ENCODE measurements at regions not wholly inside any gene's neighbourhood (a gene's known extent, or its start where the extent isn't known, plus 50 kb on each side); places are given as distances from the start of the nearest gene placed in this dataset.
A peak's percentile ranks its signal among the peaks of the same experiment; 100 is the strongest.

DNA sequence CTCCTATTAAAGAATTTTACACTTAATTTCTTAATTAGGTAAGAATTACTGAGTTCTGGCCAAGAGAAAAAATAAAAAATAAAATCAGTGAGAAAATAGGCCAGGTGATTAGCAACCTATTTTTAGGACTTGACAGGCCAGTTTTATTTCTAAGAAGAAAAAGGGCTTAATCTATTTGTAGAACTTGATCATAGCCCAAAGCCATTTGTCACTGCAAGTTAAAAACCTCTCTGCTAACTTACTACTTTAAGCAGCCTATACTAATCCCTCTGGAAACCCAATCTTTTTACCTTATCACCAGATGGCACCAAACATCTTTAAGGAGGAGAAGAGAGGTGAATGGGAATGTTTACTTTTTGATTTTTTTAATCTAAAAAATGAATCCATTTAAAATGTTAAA is 222.1 kb upstream of the RHOBTB1 start:
- peaks cover 0 to 4% of the 10 kb centered on the region in 2 donors for H3K4me1 ChIP-seq
- no peak for ATAC-seq
- H3K4me3 ChIP-seq: no peak overlapping the region
- peaks cover 0 to 2% of the 10 kb centered on the region in 2 donors for H3K9me3 ChIP-seq
- no peak for DNase-seq
- H3K36me3 ChIP-seq: no peaks in the 10 kb centered on the region
- intact Hi-C loops (cut with DNase I): no loop called here
- TF ChIP-seq, protein P1, sequence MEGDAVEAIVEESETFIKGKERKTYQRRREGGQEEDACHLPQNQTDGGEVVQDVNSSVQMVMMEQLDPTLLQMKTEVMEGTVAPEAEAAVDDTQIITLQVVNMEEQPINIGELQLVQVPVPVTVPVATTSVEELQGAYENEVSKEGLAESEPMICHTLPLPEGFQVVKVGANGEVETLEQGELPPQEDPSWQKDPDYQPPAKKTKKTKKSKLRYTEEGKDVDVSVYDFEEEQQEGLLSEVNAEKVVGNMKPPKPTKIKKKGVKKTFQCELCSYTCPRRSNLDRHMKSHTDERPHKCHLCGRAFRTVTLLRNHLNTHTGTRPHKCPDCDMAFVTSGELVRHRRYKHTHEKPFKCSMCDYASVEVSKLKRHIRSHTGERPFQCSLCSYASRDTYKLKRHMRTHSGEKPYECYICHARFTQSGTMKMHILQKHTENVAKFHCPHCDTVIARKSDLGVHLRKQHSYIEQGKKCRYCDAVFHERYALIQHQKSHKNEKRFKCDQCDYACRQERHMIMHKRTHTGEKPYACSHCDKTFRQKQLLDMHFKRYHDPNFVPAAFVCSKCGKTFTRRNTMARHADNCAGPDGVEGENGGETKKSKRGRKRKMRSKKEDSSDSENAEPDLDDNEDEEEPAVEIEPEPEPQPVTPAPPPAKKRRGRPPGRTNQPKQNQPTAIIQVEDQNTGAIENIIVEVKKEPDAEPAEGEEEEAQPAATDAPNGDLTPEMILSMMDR (IDR thresholded peaks at IDR 0.05): no peak
- no peak overlapping the region for H3K27ac ChIP-seq
- no peaks in the 10 kb centered on the region for H3K27me3 ChIP-seq

DNA sequence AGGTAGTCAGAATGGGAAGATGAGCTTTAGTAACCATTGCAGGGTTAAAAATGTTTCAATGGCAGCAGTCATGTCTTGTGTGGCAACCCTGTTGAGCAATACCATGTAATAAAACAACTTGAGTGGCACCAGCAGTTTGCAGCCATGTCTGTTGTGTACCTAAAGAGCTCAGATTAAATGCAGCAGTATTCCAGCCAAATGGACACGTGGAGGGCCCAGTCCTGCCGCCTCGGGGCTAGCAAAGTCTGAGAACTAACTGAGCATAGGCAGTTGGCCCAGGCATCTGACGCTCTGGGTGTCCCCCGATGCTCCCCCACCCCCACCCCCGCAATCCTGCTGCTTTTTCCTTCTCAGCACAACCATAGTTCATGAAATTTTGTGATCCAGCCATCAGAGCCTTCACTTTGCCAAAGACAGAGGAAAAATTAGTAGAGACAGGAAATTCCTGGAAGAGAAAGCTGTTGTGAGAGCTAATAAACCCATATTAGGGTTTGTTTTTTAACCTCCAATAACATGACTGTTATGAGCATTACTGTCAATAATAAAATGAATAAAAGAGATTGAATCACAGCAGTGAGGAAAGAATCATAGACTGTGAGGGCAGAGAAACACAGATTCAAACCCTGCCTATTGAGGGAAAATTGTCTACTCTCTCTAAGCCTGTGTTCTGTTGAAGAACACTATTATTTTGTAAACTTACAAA is 220.6 kb upstream of the RHOBTB1 start:
- ATAC-seq (peak; percentile 79), DNase-seq (peak in 3 of 4 donors; percentile 32 to 34 (median 33))

DNA sequence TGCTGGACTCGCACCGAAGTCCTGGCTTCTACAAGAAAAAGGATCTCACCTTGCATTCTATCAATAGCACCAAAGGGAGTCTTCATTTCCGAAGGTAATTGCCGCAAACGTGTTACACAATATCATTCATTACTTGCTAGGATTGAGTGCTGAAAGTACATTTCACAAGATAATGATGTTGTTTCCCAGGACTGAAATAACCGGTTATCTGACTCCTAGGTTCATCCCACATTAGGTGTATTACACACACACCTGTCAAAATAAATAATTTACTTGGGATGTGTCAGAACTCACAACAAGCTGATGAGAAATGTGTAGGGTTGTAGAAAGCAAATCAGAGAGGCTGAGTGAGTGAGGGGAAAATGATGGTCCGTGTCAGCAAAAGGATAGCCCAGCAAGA is 219.4 kb upstream of the RHOBTB1 start:
- Histone ChIP-seq H3K4me1 (peaks cover 0 to 4% of the 10 kb centered on the region in 2 donors), H3K4me3 (no peak overlapping the region), H3K9me3 (peaks cover 0 to 2% of the 10 kb centered on the region in 2 donors), H3K27me3 (no peaks in the 10 kb centered on the region), H3K27ac (no peak overlapping the region), H3K36me3 (no peaks in the 10 kb centered on the region)
- intact Hi-C loops (cut with DNase I): no loop called here
- DNase-seq: no peak
- ATAC-seq: no peak
- TF ChIP-seq, protein P1 (IDR thresholded peaks at IDR 0.05): no peak

More for the DNA sequence above, 220.6 kb upstream of the RHOBTB1 start:
- intact Hi-C loops (cut with DNase I): no loop called here
- Histone ChIP-seq H3K36me3 (no peaks in the 10 kb centered on the region), H3K27ac (no peak overlapping the region), H3K4me3 (no peak overlapping the region), H3K9me3 (peaks cover 0 to 2% of the 10 kb centered on the region in 2 donors), H3K4me1 (peaks cover 0 to 4% of the 10 kb centered on the region in 2 donors), H3K27me3 (no peaks in the 10 kb centered on the region)
- TF ChIP-seq, protein P1 (IDR thresholded peaks at IDR 0.05): no peak

DNA sequence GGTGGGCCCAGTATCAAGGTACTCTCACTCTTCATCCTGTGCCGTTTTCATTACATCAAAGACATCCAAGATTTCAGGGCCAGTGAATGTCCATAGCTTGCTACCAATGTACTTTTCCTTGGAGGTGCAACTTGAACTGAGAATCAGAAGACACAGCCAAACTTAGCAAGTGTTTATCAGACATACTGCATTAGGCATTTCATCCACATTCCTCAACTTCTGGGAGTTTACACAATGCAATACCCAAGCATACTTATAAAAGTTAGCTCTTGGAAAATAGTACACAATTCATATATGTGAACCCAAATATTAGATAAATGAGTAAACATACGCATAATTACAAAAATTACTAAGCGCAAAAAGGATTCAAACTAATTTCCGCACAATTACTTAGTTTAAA is 216.3 kb upstream of the RHOBTB1 start:
- intact Hi-C loops (cut with DNase I): no loop called here
- no peak overlapping the region for H3K27ac ChIP-seq
- TF ChIP-seq, protein P1 (IDR thresholded peaks at IDR 0.05): no peak
- H3K27me3 ChIP-seq: no peaks in the 10 kb centered on the region
- no peak overlapping the region for H3K4me3 ChIP-seq
- no peaks in the 10 kb centered on the region for H3K9me3 ChIP-seq
- no peaks in the 10 kb centered on the region for H3K36me3 ChIP-seq
- DNase-seq (no peak), ATAC-seq (no peak)
- H3K4me1 ChIP-seq: peaks cover 0 to 4% of the 10 kb centered on the region in 2 donors

DNA sequence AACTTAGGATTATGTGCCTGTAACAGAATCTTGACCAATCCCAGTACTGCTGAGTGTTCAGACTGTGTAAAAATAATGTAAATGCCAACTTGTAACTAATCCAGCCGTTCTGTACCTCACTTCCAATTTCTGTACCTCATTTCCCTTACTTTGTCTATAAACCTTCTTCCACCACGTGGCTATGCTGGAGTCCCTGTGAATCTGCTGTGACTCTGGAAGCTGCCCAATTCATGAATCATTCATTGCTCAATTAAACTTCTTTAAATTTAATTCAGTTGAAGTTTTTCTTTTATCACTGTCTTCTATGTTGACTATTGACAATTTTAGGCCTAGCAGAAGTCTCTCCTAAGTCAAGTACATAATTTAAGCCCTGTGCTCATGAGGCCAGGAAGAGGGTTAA is 215.3 kb upstream of the RHOBTB1 start:
- intact Hi-C loops (cut with DNase I): no loop called here

More for the DNA sequence above, 215.3 kb upstream of the RHOBTB1 start:
- no peaks in the 10 kb centered on the region for H3K9me3 ChIP-seq
- H3K4me1 ChIP-seq: peaks cover 0 to 1% of the 10 kb centered on the region in 2 donors
- ATAC-seq: no peak
- H3K27me3 ChIP-seq: no peaks in the 10 kb centered on the region
- DNase-seq: no peak
- no peak overlapping the region for H3K4me3 ChIP-seq
- H3K36me3 ChIP-seq: no peaks in the 10 kb centered on the region
- TF ChIP-seq, protein P1 (IDR thresholded peaks at IDR 0.05): no peak
- no peak overlapping the region for H3K27ac ChIP-seq

Data from left lung (tissue), 4 donors.